ENCODE measurements at regions not wholly inside any gene's neighbourhood (a gene's known extent, or its start where the extent isn't known, plus 50 kb on each side); places are given as distances from the start of the nearest gene placed in this dataset.
A peak's percentile ranks its signal among the peaks of the same experiment; 100 is the strongest.
"Not testable (repeated sequence)": the region's sequence is repeated elsewhere in the genome, so short reads cannot be mapped to it uniquely, and the experiment has no call there.

DNA sequence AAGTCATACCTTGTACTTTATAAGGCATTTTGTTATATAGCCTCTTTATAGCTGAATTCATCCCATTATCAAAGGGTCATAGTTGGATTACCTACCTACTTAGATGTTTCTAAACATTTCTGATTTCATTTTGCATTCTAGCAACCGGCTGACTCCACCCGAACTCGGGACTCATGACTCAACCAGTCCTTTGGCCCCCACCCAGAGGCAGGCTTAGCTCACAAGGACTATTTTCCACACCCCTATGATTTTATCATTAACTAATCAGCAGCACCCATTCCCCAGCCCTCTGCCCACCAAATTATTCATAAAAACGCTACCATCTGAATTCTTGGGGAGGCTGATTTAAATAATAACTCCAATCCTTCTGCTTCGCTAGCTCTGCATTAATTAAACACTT is 79.9 kb upstream of the EGFL6 start:
- DNase-seq (ENCODE audit: insufficient read length, low spot score) (no peak), FAIRE-seq (no peak)
- TF ChIP-seq, protein P1, sequence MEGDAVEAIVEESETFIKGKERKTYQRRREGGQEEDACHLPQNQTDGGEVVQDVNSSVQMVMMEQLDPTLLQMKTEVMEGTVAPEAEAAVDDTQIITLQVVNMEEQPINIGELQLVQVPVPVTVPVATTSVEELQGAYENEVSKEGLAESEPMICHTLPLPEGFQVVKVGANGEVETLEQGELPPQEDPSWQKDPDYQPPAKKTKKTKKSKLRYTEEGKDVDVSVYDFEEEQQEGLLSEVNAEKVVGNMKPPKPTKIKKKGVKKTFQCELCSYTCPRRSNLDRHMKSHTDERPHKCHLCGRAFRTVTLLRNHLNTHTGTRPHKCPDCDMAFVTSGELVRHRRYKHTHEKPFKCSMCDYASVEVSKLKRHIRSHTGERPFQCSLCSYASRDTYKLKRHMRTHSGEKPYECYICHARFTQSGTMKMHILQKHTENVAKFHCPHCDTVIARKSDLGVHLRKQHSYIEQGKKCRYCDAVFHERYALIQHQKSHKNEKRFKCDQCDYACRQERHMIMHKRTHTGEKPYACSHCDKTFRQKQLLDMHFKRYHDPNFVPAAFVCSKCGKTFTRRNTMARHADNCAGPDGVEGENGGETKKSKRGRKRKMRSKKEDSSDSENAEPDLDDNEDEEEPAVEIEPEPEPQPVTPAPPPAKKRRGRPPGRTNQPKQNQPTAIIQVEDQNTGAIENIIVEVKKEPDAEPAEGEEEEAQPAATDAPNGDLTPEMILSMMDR (IDR thresholded peaks at IDR 0.05; ENCODE audit: insufficient read depth, missing control alignments), result no peak

DNA sequence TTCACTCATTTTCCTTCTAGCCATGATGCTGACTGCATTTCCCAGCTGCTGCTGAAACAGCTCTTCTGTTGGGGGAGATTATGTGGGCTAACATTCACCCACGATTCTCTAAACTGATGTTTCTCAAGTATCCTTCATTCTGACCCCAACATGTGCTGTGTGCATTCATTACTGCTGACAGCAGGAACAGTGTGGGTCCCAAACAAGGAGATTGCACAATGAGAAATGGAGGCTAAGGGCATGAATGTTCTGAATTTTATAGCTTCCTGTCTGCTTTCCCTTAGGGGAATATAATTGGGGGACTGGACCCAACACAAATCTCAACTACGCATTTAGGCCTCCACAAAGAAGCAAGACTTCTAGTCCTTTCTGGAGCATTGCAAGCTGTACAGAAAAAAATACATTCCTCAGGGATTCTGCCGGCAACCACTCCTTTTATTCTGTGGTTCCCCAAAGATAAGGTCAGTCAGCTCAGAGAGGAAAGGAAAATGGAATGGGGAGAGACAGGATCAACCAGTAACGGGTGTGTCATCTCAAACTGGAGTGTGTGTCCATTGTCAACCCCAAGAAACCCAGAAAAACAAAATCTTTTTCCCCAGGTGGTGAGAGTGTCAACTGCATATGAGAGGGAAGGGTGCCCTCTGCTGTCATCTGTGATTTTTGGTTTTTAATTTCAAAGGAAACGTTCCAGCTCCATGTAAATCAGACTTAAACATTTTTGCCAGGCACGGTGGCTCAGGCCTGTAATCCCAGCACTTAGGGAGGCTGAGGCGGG is 81.5 kb upstream of the EGFL6 start:
- FAIRE-seq, result no peak
- DNase-seq (ENCODE audit: insufficient read length, low spot score), result peak; percentile 14
- TF ChIP-seq, protein P1 (IDR thresholded peaks at IDR 0.05; ENCODE audit: insufficient read depth, missing control alignments), result peak; percentile 53

DNA sequence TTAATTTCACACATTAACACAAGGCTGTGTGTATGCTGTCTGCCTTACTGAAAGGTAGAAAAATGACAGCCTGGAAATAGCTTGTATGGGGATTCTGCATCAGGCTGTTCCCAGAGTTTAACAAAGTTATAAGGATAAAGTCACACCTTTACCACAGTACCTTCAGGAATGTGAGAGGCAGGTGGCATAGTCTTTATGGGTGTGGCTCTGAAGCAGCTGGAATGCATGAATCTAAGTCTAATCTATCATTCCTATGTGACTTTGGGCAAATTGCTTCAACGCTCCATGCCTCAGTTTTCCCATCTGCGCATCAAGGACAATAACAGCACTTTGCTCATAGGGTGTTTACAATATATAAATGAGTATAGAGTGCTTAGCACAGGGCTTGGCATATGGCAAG is 84.2 kb upstream of the EGFL6 start:
- DNase-seq (ENCODE audit: insufficient read length, low spot score), result no peak
- no peak for FAIRE-seq
- TF ChIP-seq, protein P1 (IDR thresholded peaks at IDR 0.05; ENCODE audit: insufficient read depth, missing control alignments), result no peak

DNA sequence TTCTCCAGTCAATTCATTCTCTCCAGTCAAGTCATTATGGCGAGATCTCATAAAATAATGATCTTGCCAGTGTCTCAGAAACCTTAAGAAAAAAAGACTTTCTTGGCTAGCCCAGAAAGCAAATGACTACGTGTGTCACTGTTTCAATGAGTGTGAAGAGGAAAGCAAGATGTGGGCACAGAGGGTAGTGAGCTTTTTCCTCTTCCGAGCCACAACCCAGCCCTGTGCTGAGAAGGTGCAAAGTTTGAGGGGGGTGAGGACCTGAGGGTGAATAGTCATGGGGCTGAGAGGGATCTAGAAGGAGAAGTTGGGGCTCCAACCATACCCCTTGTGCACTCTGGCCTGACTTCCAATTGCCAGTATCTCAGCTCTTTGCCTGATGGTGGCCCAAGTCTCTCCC is 85.6 kb upstream of the EGFL6 start:
- DNase-seq (ENCODE audit: insufficient read length, low spot score) (no peak), FAIRE-seq (no peak)
- TF ChIP-seq, protein P1 (IDR thresholded peaks at IDR 0.05; ENCODE audit: insufficient read depth, missing control alignments), result no peak

DNA sequence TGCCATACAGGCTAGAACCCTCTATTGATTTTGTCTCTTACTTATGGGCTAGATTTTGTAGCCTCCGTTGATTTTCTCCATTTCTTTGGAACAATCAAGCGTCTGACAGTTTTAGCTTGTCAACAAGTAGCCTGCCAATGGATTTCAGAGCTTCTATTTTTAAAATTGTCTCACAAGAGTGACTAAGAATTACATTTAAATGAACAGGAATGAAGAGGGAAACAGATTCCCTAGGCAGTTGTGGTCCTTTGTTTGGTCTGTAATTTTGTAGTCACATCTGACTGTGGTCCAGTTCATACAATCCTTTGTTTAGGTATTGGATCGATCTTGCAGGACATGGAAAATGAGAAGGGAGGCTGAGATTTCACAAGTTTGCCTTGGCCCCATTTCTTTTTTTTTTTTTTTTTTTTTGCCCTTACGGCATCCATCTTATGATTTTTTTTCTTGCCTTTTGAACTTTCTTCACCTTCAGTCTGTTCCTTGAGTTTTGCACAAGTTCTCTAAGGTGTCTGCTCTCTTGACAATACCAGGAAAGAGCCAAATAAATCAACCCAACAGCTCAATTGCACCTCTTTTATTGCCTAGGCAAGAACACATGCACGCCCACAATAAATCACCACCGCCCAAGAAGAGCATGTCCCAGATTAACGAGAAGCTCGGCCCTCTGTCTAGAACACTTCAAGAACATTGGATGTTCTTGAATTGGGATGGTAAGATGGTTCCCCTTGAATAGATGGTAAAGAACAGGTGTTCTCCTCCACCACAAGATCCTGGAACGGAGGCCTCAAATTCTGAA is 86.5 kb upstream of the EGFL6 start:
- TF ChIP-seq, protein P1 (IDR thresholded peaks at IDR 0.05; ENCODE audit: insufficient read depth, missing control alignments), result no peak
- FAIRE-seq (no peak), DNase-seq (ENCODE audit: insufficient read length, low spot score) (no peak)

DNA sequence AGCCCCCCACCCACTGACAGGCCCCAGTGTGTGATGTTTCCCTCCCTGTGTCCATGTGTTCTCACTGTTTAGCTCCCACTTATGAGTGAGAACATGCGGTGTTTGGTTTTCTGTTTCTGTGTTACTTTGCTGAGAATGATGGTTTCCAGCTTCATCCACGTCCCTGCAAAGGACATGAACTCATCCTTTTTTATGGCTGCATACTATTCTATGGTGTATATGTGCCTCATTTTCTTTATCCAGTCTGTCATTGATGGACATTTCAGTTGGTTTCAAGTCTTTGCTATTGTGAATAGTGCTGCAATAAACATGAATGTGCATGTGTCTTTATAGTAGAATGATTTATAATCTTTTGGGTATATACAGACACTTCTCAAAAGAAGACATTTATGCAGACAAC is 88.6 kb upstream of the EGFL6 start:
- DNase-seq (ENCODE audit: insufficient read length, low spot score); FAIRE-seq: not testable (repeated sequence)

DNA sequence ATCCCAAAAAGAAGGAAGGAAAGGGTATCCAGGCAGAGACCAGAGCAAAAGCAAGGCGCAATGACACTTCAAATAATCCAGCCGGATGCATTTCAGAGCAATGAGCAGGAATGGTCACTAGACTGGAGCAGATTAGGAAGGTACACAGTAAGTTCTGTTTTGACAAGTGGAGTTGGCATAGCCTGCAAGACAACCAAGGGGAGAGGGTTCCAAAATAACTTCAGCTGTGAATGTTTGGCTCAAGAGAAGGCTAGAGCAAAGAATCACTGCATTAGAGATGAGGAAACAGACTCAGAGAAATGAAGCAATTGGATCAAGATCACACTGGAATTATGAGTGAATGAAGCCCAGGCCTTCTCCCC is 90.0 kb upstream of the EGFL6 start:
- DNase-seq (ENCODE audit: insufficient read length, low spot score) (no peak), FAIRE-seq (no peak)
- TF ChIP-seq, protein P1 (IDR thresholded peaks at IDR 0.05; ENCODE audit: insufficient read depth, missing control alignments), result no peak

All from D721Med (cell line).